ENCODE measurements at regions not wholly inside any gene's neighbourhood (a gene's known extent, or its start where the extent isn't known, plus 50 kb on each side); places are given as distances from the start of the nearest gene placed in this dataset.

DNA sequence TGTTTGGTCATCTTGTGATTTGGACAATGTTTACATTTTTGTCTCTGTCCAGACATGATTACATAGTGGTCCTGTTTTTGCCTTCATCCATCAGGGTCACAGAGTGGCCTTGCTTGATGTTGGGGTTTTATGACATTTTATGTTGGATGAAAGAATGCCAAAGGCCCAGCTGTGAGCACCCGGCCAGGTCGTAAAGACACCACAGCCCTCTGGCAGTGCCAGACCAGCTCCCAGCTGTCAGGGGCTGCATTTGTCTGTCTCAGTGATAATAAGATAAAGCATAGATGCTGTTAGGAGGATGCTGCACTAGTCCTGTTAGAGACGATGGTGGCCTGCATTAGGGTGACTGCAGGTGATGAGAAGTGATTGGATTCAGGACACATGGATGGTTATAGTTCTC is 117.5 kb downstream of the FAM174B start:
- TF ChIP-seq, protein P1, sequence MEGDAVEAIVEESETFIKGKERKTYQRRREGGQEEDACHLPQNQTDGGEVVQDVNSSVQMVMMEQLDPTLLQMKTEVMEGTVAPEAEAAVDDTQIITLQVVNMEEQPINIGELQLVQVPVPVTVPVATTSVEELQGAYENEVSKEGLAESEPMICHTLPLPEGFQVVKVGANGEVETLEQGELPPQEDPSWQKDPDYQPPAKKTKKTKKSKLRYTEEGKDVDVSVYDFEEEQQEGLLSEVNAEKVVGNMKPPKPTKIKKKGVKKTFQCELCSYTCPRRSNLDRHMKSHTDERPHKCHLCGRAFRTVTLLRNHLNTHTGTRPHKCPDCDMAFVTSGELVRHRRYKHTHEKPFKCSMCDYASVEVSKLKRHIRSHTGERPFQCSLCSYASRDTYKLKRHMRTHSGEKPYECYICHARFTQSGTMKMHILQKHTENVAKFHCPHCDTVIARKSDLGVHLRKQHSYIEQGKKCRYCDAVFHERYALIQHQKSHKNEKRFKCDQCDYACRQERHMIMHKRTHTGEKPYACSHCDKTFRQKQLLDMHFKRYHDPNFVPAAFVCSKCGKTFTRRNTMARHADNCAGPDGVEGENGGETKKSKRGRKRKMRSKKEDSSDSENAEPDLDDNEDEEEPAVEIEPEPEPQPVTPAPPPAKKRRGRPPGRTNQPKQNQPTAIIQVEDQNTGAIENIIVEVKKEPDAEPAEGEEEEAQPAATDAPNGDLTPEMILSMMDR (IDR thresholded peaks at IDR 0.05): no peak
- peaks cover 9% of the 10 kb centered on the region; the same call in 1 of the 2 replicates for H3K4me1 Mint-ChIP-seq (ENCODE audit: low read depth)
- H3K9me3 Mint-ChIP-seq: peaks cover 30% of the 10 kb centered on the region
- H3K27ac Mint-ChIP-seq: no peak overlapping the region
- no peak for DNase-seq
- no peaks in the 10 kb centered on the region; the same call in 1 of the 2 replicates for H3K36me3 Mint-ChIP-seq (ENCODE audit: low read depth)
- no peak overlapping the region for H3K4me3 Mint-ChIP-seq
- peaks cover 4% of the 10 kb centered on the region; the same call in 1 of the 2 replicates for H3K27me3 Mint-ChIP-seq (ENCODE audit: insufficient read depth)

DNA sequence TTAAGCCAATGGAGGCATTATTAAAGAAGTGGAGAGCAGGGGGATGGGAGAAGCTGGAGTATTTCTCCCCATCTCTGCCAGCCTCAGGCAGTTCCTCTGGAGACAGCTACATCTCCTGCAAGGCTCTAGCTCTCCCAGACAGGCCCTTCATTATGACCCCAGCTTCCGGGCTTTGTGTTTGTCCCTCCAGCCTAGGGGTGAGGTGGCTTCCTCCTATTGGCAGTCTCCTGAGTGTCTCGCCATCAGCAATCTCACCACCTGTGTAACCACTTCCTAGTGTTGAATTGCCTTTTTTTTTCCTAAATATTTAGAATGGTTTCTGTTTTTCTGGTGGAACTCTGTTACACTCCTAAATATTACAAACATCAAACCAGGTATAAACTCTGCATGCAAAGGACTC is 122.3 kb downstream of the FAM174B start:
- no peak for DNase-seq
- Mint-ChIP-seq H3K4me3 (no peak overlapping the region), H3K27me3 (ENCODE audit: insufficient read depth) (peaks cover 10% of the 10 kb centered on the region), H3K9me3 (peaks cover 34% of the 10 kb centered on the region), H3K4me1 (ENCODE audit: low read depth) (no peaks in the 10 kb centered on the region), H3K27ac (no peak overlapping the region), H3K36me3 (ENCODE audit: low read depth) (no peaks in the 10 kb centered on the region; the same call in 1 of the 2 replicates)
- TF ChIP-seq, protein P1 (IDR thresholded peaks at IDR 0.05): no peak

DNA sequence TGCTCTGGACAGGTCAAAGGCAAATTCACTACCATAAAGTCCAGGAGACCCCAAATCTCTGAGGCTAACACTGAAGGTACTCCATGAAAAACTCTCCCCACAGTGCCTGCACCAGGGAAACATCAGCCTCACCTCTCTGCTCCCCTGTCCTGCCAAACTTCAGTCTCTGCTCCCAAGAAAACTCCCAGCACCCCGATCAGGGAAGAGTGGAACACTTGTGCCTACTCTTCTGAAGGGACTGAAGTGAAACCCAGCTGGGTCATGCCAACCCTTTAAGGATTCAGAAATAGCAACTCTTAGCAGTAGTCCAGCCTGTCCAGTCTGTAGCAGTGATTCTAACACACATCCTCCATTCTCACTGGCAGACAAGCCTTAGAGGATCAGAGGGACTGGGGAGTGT is 124.2 kb downstream of the FAM174B start:
- no peak for DNase-seq
- no peaks in the 10 kb centered on the region for H3K4me1 Mint-ChIP-seq (ENCODE audit: low read depth)
- H3K27ac Mint-ChIP-seq: no peak overlapping the region
- H3K27me3 Mint-ChIP-seq (ENCODE audit: insufficient read depth): peaks cover 9% of the 10 kb centered on the region
- peaks cover 36% of the 10 kb centered on the region for H3K9me3 Mint-ChIP-seq
- H3K36me3 Mint-ChIP-seq (ENCODE audit: low read depth): no peaks in the 10 kb centered on the region; the same call in 1 of the 2 replicates
- TF ChIP-seq, protein P1 (IDR thresholded peaks at IDR 0.05): no peak
- H3K4me3 Mint-ChIP-seq: no peak overlapping the region

DNA sequence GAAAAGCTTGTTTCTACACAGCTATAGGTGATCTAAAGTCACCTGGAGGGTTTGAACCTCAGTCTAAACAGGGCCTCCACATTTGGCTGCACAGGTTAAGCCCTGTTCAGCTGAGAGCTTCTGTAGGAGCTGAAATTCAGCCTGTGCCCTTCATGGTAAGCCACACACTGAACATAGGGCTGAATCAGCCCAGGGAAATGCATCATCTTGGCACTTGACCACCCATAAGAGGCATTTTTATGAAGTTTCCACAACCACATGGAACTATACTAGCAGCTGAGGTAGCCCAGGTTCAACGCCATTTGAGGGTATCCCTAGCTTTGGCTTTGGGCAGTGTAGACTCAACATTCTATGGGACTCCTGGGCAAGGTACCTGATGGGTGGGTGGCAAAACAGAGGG is 126.8 kb downstream of the FAM174B start:
- H3K27ac Mint-ChIP-seq: no peak overlapping the region
- TF ChIP-seq, protein P1 (IDR thresholded peaks at IDR 0.05): no peak
- peaks cover 11% of the 10 kb centered on the region for H3K27me3 Mint-ChIP-seq (ENCODE audit: insufficient read depth)
- no peaks in the 10 kb centered on the region for H3K4me1 Mint-ChIP-seq (ENCODE audit: low read depth)
- H3K9me3 Mint-ChIP-seq: peaks cover 24% of the 10 kb centered on the region
- no peaks in the 10 kb centered on the region for H3K36me3 Mint-ChIP-seq (ENCODE audit: low read depth)
- DNase-seq: no peak
- no peak overlapping the region for H3K4me3 Mint-ChIP-seq

DNA sequence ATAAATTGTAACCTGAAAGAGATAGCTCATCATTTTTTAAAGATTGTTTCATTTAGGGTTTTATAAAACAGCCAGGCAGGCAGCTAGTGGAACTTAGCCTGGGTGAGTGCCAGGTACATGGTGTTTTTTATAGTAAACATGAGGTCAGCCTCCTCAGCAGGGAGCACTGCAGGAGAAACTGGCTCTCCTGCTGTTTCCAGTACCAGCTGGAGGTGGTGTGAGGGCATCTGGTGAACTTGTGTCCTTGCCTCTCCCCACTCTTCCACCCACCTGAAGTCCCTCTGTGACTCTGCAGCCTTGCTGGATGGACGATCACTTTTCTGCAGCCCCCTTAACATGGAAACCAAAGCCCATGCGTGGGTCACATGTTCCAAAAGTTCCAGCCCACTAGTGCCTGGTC is 128.4 kb downstream of the FAM174B start:
- no peaks in the 10 kb centered on the region for H3K36me3 Mint-ChIP-seq (ENCODE audit: low read depth)
- DNase-seq: peak; percentile 6
- H3K4me1 Mint-ChIP-seq (ENCODE audit: low read depth): no peaks in the 10 kb centered on the region
- no peak overlapping the region for H3K4me3 Mint-ChIP-seq
- no peak overlapping the region for H3K27ac Mint-ChIP-seq
- TF ChIP-seq, protein P1 (IDR thresholded peaks at IDR 0.05): no peak
- H3K27me3 Mint-ChIP-seq (ENCODE audit: insufficient read depth): peaks cover 11% of the 10 kb centered on the region
- H3K9me3 Mint-ChIP-seq: peaks cover 20% of the 10 kb centered on the region

DNA sequence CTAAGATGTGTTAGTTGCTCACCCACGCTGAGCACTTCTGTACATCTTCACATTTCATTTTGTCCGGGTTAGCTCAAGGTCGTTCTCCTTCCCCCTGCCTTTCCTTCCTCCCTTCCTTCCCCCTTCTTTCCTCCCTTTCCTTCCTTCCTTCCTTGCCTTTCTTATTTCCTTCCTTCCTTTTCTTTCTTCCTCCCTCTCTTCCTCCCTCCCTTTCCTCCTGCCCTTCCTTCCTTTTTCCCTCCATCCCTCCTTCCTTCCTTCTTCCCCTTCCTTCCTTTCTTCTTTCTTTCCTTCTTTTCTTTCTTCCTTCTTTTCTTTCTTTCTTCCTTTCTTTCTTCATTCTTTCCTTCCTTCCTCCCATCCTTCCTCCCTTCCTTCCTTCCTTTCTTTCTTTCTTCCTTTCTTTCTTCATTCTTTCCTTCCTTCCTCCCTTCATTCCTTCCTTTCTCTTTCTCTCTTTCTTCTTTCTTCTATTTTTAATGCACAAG is 129.8 kb downstream of the FAM174B start:
- Mint-ChIP-seq H3K27me3 (ENCODE audit: insufficient read depth) (peaks cover 6% of the 10 kb centered on the region), H3K9me3 (peaks cover 20% of the 10 kb centered on the region), H3K4me1 (ENCODE audit: low read depth) (peaks cover 6% of the 10 kb centered on the region; the same call in 1 of the 2 replicates), H3K27ac (no peak overlapping the region), H3K36me3 (ENCODE audit: low read depth) (no peaks in the 10 kb centered on the region), H3K4me3 (no peak overlapping the region)
- TF ChIP-seq, protein P1 (IDR thresholded peaks at IDR 0.05): no peak
- no peak for DNase-seq

Data from HFFc6 (cell line).